ENCODE measurements at regions not wholly inside any gene's neighbourhood (a gene's known extent, or its start where the extent isn't known, plus 50 kb on each side); places are given as distances from the start of the nearest gene placed in this dataset.

- DNase-seq (ENCODE audit: low spot score in 2 of 2), result no peak
- H3K9me3 ChIP-seq, result no peaks in the 10 kb centered on the region
- H3K27ac ChIP-seq, result no peak overlapping the region
- H3K36me3 ChIP-seq, result no peaks in the 10 kb centered on the region
- H3K4me1 ChIP-seq, result peaks cover 0 to 5% of the 10 kb centered on the region in 2 donors
- no peaks in the 10 kb centered on the region for H3K27me3 ChIP-seq
- H3K4me3 ChIP-seq, result no peak overlapping the region
- TF ChIP-seq CTCF (IDR thresholded peaks at IDR 0.05), result no peak
- intact Hi-C loops (cut with DNase I), result no loop called here
Observed at GRCh38 chr12:24364921-24365320, 415.5 kb upstream of the SOX5 start.

GRCh38 chr12:24363177-24363754 is 413.8 kb upstream of the SOX5 start:
- Histone ChIP-seq H3K36me3 (no peaks in the 10 kb centered on the region), H3K4me1 (peaks cover 0 to 12% of the 10 kb centered on the region in 2 donors), H3K27me3 (no peaks in the 10 kb centered on the region), H3K27ac (no peak overlapping the region), H3K9me3 (no peaks in the 10 kb centered on the region), H3K4me3 (no peak overlapping the region)
- TF ChIP-seq CTCF (IDR thresholded peaks at IDR 0.05), result no peak
- DNase-seq (ENCODE audit: low spot score in 2 of 2), result no peak
- intact Hi-C loops (cut with DNase I), result no loop called here

DNA sequence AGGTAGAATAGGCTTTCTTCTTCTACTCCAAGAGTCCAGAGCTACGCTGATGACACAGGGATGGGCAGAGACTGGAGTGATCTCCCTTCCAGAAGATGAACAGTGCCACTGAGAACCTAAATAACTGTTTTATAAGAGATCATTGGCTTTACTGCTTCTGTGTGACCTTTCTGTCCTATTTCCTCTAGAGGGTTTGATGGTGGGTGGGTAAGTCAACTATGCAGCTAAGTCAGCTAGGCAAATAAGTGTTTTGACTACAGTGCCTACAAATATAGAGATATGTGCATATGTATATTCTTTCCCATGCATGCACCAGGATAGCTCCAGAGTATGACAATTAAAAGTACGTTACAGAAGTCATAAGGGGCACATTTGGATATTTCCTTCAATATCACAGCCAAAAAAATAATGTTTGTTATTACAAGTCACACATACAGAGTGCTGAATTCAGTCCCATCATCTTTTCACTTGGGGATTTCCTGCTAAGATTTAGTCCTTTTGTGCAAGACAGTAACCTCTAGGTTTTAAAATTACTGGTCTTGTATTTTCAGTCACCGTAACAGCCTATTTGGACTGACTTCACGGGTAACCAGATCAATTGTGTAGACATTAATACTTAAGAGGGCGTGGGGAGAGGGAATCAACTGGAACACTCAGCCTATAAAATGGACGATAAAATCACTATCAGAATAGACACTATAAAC is 412.6 kb upstream of the SOX5 start:
- H3K4me1 ChIP-seq, result peaks cover 0 to 12% of the 10 kb centered on the region in 2 donors
- intact Hi-C loops (cut with DNase I), result no loop called here

DNA sequence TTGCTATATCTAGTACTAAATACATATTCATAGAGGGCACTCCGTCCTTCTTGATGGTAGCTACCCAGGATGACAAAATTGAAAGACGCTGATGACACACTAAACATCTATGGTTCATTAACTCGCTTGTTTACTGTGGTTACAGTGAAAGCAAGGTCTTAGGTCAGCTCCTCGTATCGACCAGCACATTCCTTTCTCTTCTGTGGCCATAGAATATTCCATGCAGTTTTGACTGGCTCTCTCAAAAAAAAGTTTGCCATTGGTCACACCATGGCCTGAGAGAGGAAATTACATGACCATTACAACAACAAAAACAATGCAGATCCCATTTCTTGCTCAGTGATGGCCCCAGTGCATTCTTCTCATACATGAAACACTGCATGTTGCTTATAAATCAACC is 411.4 kb upstream of the SOX5 start:
- no peak for DNase-seq (ENCODE audit: low spot score in 2 of 2)
- no peak for TF ChIP-seq CTCF (IDR thresholded peaks at IDR 0.05)
- Histone ChIP-seq H3K36me3 (no peaks in the 10 kb centered on the region), H3K27ac (no peak overlapping the region), H3K27me3 (no peaks in the 10 kb centered on the region), H3K4me3 (no peak overlapping the region), H3K9me3 (no peaks in the 10 kb centered on the region), H3K4me1 (peaks cover 0 to 12% of the 10 kb centered on the region in 2 donors)
- intact Hi-C loops (cut with DNase I), result no loop called here

More for the DNA sequence above, 412.6 kb upstream of the SOX5 start:
- no peak overlapping the region for H3K4me3 ChIP-seq
- H3K36me3 ChIP-seq, result no peaks in the 10 kb centered on the region
- no peak for TF ChIP-seq CTCF (IDR thresholded peaks at IDR 0.05)
- no peak for DNase-seq (ENCODE audit: low spot score in 2 of 2)
- no peaks in the 10 kb centered on the region for H3K27me3 ChIP-seq
- no peaks in the 10 kb centered on the region for H3K9me3 ChIP-seq
- no peak overlapping the region for H3K27ac ChIP-seq

DNA sequence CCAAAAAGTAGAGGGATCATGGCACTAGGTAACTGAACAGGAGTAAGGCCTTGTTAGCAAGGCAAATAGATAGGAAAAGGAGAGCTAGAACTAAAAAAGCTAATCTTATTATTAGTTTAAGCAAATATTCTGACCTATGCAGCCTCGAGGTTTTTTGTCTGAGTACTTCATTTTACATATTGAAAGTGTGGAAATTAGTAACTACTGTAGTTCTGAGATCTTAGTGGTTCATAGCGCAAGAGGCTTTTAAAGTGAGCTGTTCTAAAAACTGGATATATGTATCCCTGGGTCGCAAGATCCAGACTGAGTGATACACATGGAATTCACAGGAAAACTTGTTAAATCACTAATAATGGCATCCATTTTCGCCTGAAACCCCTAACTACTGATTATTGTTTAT is 411.0 kb upstream of the SOX5 start:
- TF ChIP-seq CTCF (IDR thresholded peaks at IDR 0.05), result no peak
- Histone ChIP-seq H3K4me1 (peaks cover 0 to 12% of the 10 kb centered on the region in 2 donors), H3K9me3 (no peaks in the 10 kb centered on the region), H3K4me3 (no peak overlapping the region), H3K27ac (no peak overlapping the region), H3K36me3 (no peaks in the 10 kb centered on the region), H3K27me3 (no peaks in the 10 kb centered on the region)
- intact Hi-C loops (cut with DNase I), result no loop called here
- DNase-seq (ENCODE audit: low spot score in 2 of 2), result no peak

Measured in ascending aorta (tissue), 2 donors.